Pancreas (tissue), 10 donors: ENCODE measurements at regions not wholly inside any gene's neighbourhood (a gene's known extent, or its start where the extent isn't known, plus 50 kb on each side); places are given as distances from the start of the nearest gene placed in this dataset.
A peak's percentile ranks its signal among the peaks of the same experiment; 100 is the strongest.

Experiments
- ATAC-seq, 4 donors: fragments of 200-7000 bp; cut with Tn5 transposase; one replicate each; pipeline versions ENCODE4 v1.8.0 to v1.9.1; 2020; ENCODE audit warnings: mild to moderate bottlenecking in 4 of 4, moderate library complexity in 4 of 4
- DNase-seq, 6 donors: peaks; one replicate each; pipeline ENCODE4 v3.0.0-alpha.2; 2020
- FAIRE-seq: peaks from 2 replicates; lab custom pipeline; 2012; peaks lifted over from hg19 to GRCh38; lab: Jason Lieb, UNC
- H3K27ac ChIP-seq, 4 donors: fragments of 200-600 bp; sonication (generic); 1 replicate in 3 of 4; 2 replicates in 1 of 4; pipeline versions ENCODE4 v1.5.0 to v1.8.0; 2020
- H3K27me3 ChIP-seq, 4 donors: fragments of 200-600 bp; one replicate each; pipeline ENCODE4 v1.8.0; 2021
- H3K36me3 ChIP-seq, 3 donors: fragments of 200-600 bp; sonication (generic) in 1 of 3; one replicate each; pipeline versions ENCODE4 v1.5.0 to v1.8.0; 2020 to 2021
- H3K4me1 ChIP-seq, 3 donors: fragments of 200-600 bp; one replicate each; pipeline ENCODE4 v1.8.0; 2021
- H3K4me3 ChIP-seq, 4 donors: fragments of 200-600 bp; sonication (generic) in 2 of 4; one replicate each; pipeline versions ENCODE4 v1.5.0 to v1.8.0; 2020 to 2021
- H3K9me3 ChIP-seq, 4 donors: fragments of 200-600 bp; one replicate each; pipeline ENCODE4 v1.8.0; 2021
- WGBS, 2 donors: extraction: QIAGEN DNeasy Blood & Tissue Kit; methylation state at CpG; one replicate each; pipeline ENCODE4 v1.1.7; 2013; 5-methylcytosine and 5-hydroxymethylcytosine counted together
- intact Hi-C, 3 donors: fragments of 100-400 bp; cut with DNase I; formaldehyde crosslinking; loops; one replicate each; pipeline versions ENCODE4 v1.11.1 to v1.14.2; 2022
- TF ChIP-seq, protein P1 (sequence below), 4 donors: fragments of 200-600 bp; sonication (generic) in 3 of 4; IDR thresholded peaks; one replicate each; pipeline versions ENCODE4 v1.5.0 to v1.8.0; 2021; ENCODE audit warnings: antibody characterized with exemption in 4 of 4
- donor health status: healthy with polysubstance abuse.
- donor health status: DM: no; HTN: no; CAD: no; lungs with moderate emphysema.
- donor health status: DM: no; HTN: no; CAD: no.
- donor health status: control.
- donor health status: control.
- donor health status: Bipolar disorder and iron deficiency.
- donor health status: DM: yes; HTN: yes; CAD: no.
- donor health status: DM: no; HTN: no; CAD: no.
- donor health status: DM: no; HTN: no; CAD: no.
- donor health status: DM: yes; HTN: yes; CAD: no.

DNA sequence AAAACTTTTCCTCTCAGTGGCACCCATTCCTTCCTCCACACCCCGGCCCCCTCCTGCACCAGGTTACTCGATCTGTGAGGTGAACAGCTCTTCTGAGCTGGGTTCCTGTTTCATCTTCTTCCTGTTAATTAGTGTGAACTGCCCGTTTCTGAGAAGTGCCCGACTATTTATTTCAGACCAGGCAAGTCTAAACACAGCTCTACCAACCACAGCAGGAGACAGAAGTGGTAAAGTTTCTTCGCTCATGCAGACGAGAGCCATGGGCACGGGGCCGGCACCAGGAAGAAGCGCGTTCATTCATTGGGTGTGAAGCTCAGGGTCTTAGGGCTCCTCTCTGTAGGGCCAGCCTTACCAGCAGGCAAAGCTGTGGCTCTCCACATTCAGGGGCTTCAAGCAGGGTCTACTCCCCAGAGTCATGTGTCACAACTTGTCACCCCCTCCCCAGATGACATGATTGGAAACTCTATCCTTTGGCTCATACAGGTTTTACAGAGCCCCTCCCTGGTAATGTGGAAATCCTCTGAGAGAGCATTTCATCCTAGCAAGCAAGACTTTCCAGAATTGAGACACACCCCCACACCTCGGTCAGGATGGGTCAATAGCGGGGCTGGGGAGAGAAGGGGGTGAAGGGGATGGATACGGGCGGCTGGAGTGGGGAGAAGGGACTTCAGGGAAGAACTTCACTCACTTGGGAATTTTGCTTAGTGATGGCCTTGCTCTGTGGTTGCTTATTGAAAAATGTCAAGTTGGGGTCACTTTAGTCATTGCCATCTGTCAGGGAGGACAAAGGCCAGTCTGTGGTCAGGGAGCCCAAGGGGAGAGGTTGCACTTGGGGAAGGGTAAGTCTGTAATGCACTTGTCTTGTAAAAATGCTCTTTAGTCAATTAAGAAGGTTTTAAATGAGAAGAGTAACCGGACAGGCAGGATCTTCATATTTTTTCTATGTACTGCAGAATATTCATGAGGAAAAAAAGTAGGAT lies 121.6 kb upstream of the TRIM2 start:
- 83 to 90% methylated on average over 15 of the region's 15 CpGs for WGBS, 2 donors
- Histone ChIP-seq H3K9me3 (no peaks in the 10 kb centered on the region), H3K4me3 (no peak overlapping the region), H3K27me3 (no peaks in the 10 kb centered on the region), H3K27ac (no peak overlapping the region), H3K36me3 (no peaks in the 10 kb centered on the region), H3K4me1 (no peaks in the 10 kb centered on the region)
- intact Hi-C loops = no loop called here
- TF ChIP-seq, protein P1, sequence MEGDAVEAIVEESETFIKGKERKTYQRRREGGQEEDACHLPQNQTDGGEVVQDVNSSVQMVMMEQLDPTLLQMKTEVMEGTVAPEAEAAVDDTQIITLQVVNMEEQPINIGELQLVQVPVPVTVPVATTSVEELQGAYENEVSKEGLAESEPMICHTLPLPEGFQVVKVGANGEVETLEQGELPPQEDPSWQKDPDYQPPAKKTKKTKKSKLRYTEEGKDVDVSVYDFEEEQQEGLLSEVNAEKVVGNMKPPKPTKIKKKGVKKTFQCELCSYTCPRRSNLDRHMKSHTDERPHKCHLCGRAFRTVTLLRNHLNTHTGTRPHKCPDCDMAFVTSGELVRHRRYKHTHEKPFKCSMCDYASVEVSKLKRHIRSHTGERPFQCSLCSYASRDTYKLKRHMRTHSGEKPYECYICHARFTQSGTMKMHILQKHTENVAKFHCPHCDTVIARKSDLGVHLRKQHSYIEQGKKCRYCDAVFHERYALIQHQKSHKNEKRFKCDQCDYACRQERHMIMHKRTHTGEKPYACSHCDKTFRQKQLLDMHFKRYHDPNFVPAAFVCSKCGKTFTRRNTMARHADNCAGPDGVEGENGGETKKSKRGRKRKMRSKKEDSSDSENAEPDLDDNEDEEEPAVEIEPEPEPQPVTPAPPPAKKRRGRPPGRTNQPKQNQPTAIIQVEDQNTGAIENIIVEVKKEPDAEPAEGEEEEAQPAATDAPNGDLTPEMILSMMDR (IDR thresholded peaks at IDR 0.05) = no peak
- FAIRE-seq (no peak), DNase-seq (no peak), ATAC-seq (no peak)

DNA sequence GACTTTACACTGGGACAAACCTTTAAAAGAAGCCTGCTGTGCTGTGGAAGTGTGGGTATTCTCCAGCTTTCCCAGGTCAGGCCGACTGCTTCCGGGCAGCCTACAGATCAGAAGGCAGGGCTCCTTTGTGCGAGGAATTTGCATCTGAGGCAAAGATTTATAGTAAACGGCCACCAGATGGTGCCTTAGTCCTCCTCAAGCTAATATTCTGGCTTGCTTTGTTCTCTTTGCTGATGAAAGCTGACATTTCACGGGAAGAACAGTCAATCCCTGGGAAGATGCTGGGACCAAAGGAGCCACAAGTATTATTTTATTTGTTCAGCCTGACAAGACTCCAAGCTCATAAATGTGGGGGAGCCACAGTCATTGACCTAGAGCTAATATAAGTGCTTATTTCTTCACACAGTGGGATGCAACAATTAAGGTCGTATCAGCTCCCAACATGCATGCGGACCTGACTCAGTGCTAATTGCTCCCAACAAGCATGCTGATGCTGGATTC lies 120.7 kb upstream of the TRIM2 start:
- no peaks in the 10 kb centered on the region for H3K9me3 ChIP-seq
- DNase-seq = peak in 4 of 6 donors; percentile 38 to 71 (median 49)
- FAIRE-seq = peak; percentile 63
- intact Hi-C loops = no loop called here
- H3K36me3 ChIP-seq = no peaks in the 10 kb centered on the region
- H3K4me3 ChIP-seq = no peak overlapping the region
- no peaks in the 10 kb centered on the region for H3K27me3 ChIP-seq
- TF ChIP-seq, protein P1 (IDR thresholded peaks at IDR 0.05) = peak; percentile 28 to 56 (median 38)
- peak; percentile 84 to 94 (median 94) for ATAC-seq
- no peaks in the 10 kb centered on the region for H3K4me1 ChIP-seq
- 16 to 18% methylated on average over 7 of the region's 7 CpGs for WGBS, 2 donors
- H3K27ac ChIP-seq = no peak overlapping the region

DNA sequence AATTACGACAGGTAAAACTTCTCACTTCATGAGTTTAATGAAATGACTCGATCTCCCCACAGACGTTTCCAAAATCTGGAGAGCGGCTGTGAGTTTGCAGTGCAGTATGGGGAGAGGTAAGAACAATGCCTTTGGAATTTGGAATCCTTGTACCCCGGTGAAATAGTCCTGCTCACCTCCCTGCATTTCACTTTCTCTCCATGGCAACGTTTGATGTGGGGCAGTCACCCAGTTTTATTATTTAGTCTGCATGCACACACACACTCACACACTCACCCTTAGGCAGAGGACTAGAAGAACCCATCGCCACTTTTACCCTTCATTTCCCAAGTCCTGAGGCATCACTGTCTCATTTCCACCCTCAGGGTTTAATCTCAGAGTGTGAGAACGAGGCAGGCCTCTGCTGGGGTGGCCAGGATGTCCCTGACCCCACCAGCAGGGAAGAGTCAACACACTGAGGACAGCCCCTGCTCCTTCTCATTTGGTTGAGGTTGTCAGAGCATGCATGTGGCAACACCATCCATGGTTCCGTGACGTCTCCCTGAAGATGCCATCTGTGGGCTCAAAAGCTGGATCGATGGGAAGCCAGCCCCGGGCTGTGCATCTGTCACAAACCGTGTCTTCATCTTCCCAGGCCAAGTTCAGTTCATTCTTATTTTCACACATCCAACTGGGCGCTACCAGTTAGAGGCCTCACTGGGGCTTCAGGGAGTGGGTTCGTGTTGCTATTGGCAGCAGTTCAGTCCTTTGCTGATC lies 119.8 kb upstream of the TRIM2 start:
- intact Hi-C loops = no loop called here
- no peak for ATAC-seq
- FAIRE-seq = no peak
- H3K9me3 ChIP-seq = no peaks in the 10 kb centered on the region
- DNase-seq = no peak
- H3K4me1 ChIP-seq = no peaks in the 10 kb centered on the region
- no peak overlapping the region for H3K4me3 ChIP-seq
- H3K27me3 ChIP-seq = no peaks in the 10 kb centered on the region
- H3K27ac ChIP-seq = no peak overlapping the region
- H3K36me3 ChIP-seq = no peaks in the 10 kb centered on the region
- WGBS, 2 donors = 61 to 71% methylated on average over 15 of the region's 15 CpGs
- TF ChIP-seq, protein P1 (IDR thresholded peaks at IDR 0.05) = no peak

DNA sequence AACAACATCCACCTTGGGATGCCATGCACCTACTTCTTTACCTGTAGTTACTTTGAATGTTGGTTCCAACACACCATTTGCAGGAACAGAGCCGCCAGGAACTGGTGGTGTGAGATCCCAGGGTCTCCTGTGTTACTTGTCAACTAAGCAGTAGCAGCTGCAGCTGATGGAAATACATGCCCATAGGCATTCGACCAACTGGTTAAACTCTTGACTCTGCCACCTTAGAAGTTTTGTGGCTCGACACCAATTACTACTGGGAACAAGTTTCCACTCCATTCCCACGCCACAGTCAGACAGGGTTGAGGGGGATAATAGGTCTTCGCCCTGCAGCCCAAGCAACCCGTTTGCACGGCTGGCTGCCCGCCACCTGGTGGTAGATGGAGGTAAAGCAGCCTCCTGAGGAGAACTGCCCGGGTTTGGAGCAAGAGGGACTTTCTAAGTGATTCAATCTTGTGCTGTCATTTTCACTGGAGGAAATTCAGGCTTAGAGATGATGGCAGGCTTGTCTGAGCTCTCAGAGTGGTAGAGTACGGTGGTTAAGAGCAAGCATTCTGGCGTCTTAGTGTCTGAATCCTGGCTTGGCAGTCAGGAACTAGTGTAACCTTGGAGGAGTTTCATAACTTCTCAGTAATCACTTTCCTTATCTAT lies 119.1 kb upstream of the TRIM2 start:
- intact Hi-C loops = no loop called here
- H3K9me3 ChIP-seq = no peaks in the 10 kb centered on the region
- H3K27ac ChIP-seq = no peak overlapping the region
- peak; percentile 75 to 90 (median 87) for ATAC-seq
- H3K4me1 ChIP-seq = no peaks in the 10 kb centered on the region
- WGBS, 2 donors = 3 to 4% methylated on average over 11 of the region's 11 CpGs
- FAIRE-seq = no peak
- no peaks in the 10 kb centered on the region for H3K36me3 ChIP-seq
- H3K27me3 ChIP-seq = no peaks in the 10 kb centered on the region
- TF ChIP-seq, protein P1 (IDR thresholded peaks at IDR 0.05) = peak; percentile 85 to 95 (median 88)
- peak; percentile 50 to 93 (median 78) for DNase-seq
- no peak overlapping the region for H3K4me3 ChIP-seq
